ENCODE measurements at regions not wholly inside any gene's neighbourhood (a gene's known extent, or its start where the extent isn't known, plus 50 kb on each side); places are given as distances from the start of the nearest gene placed in this dataset.

GRCh38 chr10:33899578-33900531, 565.4 kb upstream of the NRP1 start:
- intact Hi-C loops (cut with DNase I): no loop called here
- TF ChIP-seq CTCF (IDR thresholded peaks at IDR 0.05): no peak
- no peak for DNase-seq
- H3K27me3 ChIP-seq: no peaks in the 10 kb centered on the region
- no peaks in the 10 kb centered on the region for H3K9me3 ChIP-seq (replicated peaks in 1 of 3)
- WGBS, 4 donors: 62 to 74% (median 70%) methylated on average over 5 of the region's 5 CpGs
- no peak overlapping the region for H3K4me3 ChIP-seq
- peaks cover 0 to 12% of the 10 kb centered on the region in 2 donors for H3K4me1 ChIP-seq (replicated peaks in 1 of 2)
- H3K36me3 ChIP-seq (replicated peaks in 1 of 2): no peaks in the 10 kb centered on the region
- H3K27ac ChIP-seq: no peak overlapping the region

GRCh38 chr10:33897291-33897752, 562.9 kb upstream of the NRP1 start:
- H3K4me3 ChIP-seq: no peak overlapping the region
- TF ChIP-seq POLR2A (IDR thresholded peaks at IDR 0.05) (no peak), CTCF (IDR thresholded peaks at IDR 0.05) (no peak)
- H3K4me1 ChIP-seq (replicated peaks in 1 of 2): peaks cover 0 to 12% of the 10 kb centered on the region in 2 donors
- no peaks in the 10 kb centered on the region for H3K36me3 ChIP-seq (replicated peaks in 1 of 2)
- H3K9me3 ChIP-seq (replicated peaks in 1 of 3): no peaks in the 10 kb centered on the region
- no peak overlapping the region for H3K27ac ChIP-seq
- no peaks in the 10 kb centered on the region for H3K27me3 ChIP-seq
- 56 to 73% (median 64%) methylated on average over 6 of the region's 6 CpGs for WGBS, 4 donors
- DNase-seq: no peak
- intact Hi-C loops (cut with DNase I): no loop called here

GRCh38 chr10:33893506-33893905, 559.0 kb upstream of the NRP1 start:
- no peak for TF ChIP-seq POLR2A (IDR thresholded peaks at IDR 0.05)
- TF ChIP-seq CTCF (IDR thresholded peaks at IDR 0.05): no peak
- Histone ChIP-seq H3K4me3 (no peak overlapping the region), H3K27me3 (no peaks in the 10 kb centered on the region), H3K27ac (peak overlapping the region in 1 of 5 donors; percentile 7), H3K4me1 (replicated peaks in 1 of 2) (no peaks in the 10 kb centered on the region), H3K36me3 (replicated peaks in 1 of 2) (no peaks in the 10 kb centered on the region), H3K9me3 (replicated peaks in 1 of 3) (no peaks in the 10 kb centered on the region)
- intact Hi-C loops (cut with DNase I): no loop called here
- DNase-seq: no peak

GRCh38 chr10:33889371-33889770, 554.9 kb upstream of the NRP1 start:
- H3K4me3 ChIP-seq: no peak overlapping the region
- H3K27me3 ChIP-seq: no peaks in the 10 kb centered on the region
- TF ChIP-seq CTCF (IDR thresholded peaks at IDR 0.05) (no peak), POLR2A (IDR thresholded peaks at IDR 0.05) (no peak)
- no peak for DNase-seq
- intact Hi-C loops (cut with DNase I): no loop called here
- WGBS, 4 donors: 71 to 85% (median 77%) methylated on average over 2 of the region's 2 CpGs
- no peaks in the 10 kb centered on the region for H3K4me1 ChIP-seq (replicated peaks in 1 of 2)
- no peaks in the 10 kb centered on the region for H3K9me3 ChIP-seq (replicated peaks in 1 of 3)
- no peaks in the 10 kb centered on the region for H3K36me3 ChIP-seq (replicated peaks in 1 of 2)
- H3K27ac ChIP-seq: no peak overlapping the region

Data from adrenal gland (tissue), 9 donors.